ENCODE measurements at regions not wholly inside any gene's neighbourhood (a gene's known extent, or its start where the extent isn't known, plus 50 kb on each side); places are given as distances from the start of the nearest gene placed in this dataset.
A peak's percentile ranks its signal among the peaks of the same experiment; 100 is the strongest.

DNA sequence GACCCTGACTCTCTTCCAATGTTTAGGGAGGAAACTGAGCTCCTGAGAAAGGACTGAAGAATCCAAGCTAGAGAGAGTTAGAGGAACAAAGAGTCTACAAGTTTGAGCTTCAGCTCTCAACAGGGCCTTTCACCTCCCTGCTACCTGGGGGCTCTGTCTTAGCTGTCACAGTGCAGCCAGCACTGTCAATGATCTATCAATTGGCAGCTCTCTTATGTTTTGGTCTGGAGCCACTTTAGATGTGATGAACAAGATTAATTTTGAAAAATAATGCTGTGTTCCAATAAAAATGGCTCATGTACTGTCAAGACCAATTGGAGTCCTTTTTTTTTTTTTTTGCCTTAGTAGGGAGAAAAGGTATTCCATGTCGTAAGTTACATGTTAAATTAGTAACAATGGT is 215.8 kb upstream of the TRIB2 start:
- H3K36me3 Mint-ChIP-seq (ENCODE audit: low read depth) = peaks cover 5% of the 10 kb centered on the region
- no peak for DNase-seq
- no peaks in the 10 kb centered on the region; the same call in none of the 2 replicates for H3K27me3 Mint-ChIP-seq (ENCODE audit: insufficient read depth)

DNA sequence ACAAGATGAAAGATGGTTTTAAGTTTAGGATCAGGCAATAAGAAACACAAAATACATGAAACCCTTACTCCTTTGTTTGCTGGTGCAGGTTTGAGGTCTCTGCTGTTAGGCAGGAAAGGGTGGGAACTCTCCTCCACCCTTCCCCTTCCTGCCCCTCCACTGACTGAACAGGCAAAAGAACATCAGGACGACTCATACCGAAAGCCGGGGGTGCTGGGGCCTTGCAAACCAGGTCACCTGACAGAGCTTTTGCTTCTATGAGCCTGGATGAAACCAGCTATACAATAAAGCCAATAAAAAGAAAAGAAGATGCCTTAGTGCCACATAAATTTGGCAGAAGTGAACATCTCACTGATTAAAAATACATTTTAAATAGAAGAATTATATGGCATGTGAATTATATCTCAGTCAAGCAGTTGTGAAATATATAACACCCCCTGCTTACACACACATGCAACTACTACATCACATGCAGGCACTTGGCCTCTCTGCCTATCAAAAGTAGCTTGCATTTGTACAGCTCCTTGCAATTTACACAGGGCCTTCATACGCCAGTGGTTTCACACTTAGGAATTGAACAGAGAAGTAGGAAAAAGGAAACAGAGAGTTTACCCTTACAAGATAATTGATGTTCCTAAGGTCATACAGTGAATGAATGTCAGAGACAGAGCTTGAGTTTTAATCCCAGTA is 215.1 kb upstream of the TRIB2 start:
- no peak overlapping the region for H3K4me3 Mint-ChIP-seq
- TF ChIP-seq, protein P1, sequence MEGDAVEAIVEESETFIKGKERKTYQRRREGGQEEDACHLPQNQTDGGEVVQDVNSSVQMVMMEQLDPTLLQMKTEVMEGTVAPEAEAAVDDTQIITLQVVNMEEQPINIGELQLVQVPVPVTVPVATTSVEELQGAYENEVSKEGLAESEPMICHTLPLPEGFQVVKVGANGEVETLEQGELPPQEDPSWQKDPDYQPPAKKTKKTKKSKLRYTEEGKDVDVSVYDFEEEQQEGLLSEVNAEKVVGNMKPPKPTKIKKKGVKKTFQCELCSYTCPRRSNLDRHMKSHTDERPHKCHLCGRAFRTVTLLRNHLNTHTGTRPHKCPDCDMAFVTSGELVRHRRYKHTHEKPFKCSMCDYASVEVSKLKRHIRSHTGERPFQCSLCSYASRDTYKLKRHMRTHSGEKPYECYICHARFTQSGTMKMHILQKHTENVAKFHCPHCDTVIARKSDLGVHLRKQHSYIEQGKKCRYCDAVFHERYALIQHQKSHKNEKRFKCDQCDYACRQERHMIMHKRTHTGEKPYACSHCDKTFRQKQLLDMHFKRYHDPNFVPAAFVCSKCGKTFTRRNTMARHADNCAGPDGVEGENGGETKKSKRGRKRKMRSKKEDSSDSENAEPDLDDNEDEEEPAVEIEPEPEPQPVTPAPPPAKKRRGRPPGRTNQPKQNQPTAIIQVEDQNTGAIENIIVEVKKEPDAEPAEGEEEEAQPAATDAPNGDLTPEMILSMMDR (IDR thresholded peaks at IDR 0.05) = no peak
- peaks cover 78% of the 10 kb centered on the region for H3K4me1 Mint-ChIP-seq (ENCODE audit: low read depth)
- no peaks in the 10 kb centered on the region for H3K9me3 Mint-ChIP-seq
- no peak overlapping the region for H3K27ac Mint-ChIP-seq
- peaks cover 5% of the 10 kb centered on the region for H3K36me3 Mint-ChIP-seq (ENCODE audit: low read depth)
- H3K27me3 Mint-ChIP-seq (ENCODE audit: insufficient read depth) = no peaks in the 10 kb centered on the region; the same call in none of the 2 replicates
- DNase-seq = no peak

More for the DNA sequence above, 215.8 kb upstream of the TRIB2 start:
- TF ChIP-seq, protein P1 (IDR thresholded peaks at IDR 0.05) = no peak
- no peaks in the 10 kb centered on the region for H3K9me3 Mint-ChIP-seq
- no peak overlapping the region for H3K4me3 Mint-ChIP-seq
- H3K27ac Mint-ChIP-seq = no peak overlapping the region
- peaks cover 71% of the 10 kb centered on the region for H3K4me1 Mint-ChIP-seq (ENCODE audit: low read depth)

DNA sequence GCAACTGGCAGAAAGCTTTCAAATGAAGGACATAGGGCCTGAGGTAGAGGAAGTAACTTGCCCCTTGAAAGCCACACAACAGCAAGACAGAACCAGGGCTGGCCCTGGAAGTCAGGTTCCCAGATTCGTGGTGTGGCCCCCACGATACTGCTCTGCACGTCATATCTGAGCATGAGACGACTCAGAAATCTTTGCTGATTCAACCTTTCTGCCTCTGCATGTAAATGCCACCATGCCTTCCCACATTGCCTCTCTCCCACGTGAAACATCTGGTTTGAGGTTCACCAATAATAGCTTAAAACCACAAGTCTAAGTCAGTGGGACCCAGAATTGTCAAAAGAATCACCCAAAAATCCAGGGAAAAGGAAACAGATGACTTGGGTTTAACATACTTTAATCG is 214.0 kb upstream of the TRIB2 start:
- H3K4me1 Mint-ChIP-seq (ENCODE audit: low read depth) = peaks cover 89% of the 10 kb centered on the region
- no peak overlapping the region for H3K27ac Mint-ChIP-seq
- DNase-seq = peak; percentile 42
- no peaks in the 10 kb centered on the region; the same call in none of the 2 replicates for H3K27me3 Mint-ChIP-seq (ENCODE audit: insufficient read depth)
- TF ChIP-seq, protein P1 (IDR thresholded peaks at IDR 0.05) = no peak
- H3K36me3 Mint-ChIP-seq (ENCODE audit: low read depth) = peaks cover 5% of the 10 kb centered on the region
- no peak overlapping the region for H3K4me3 Mint-ChIP-seq
- H3K9me3 Mint-ChIP-seq = no peaks in the 10 kb centered on the region

DNA sequence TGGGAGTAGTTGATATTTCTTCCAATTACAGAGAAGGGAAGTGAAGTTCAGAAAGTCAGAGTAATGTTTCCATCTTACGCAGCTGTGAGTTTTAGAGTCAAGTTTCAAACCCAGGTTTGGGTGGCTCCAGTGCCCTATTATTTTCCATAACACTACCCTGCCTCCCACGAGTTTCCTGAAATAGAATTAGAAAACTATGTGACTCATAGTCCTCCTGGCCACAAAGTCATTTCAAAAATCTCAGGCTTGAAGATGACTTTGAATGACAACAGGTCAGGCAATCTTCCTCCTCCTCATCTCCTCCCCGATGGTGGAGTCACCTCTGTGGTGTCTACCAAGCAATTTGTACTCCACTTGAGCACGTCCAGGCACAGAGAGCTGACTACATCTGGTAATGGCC is 212.3 kb upstream of the TRIB2 start:
- Mint-ChIP-seq H3K36me3 (ENCODE audit: low read depth) (peaks cover 7% of the 10 kb centered on the region), H3K27ac (0 out of 2 replicates have a peak overlapping the region, but pooled peaks have one; percentile 11), H3K4me3 (peak overlapping the region; percentile 19), H3K9me3 (0 out of 2 replicates have a peak, but pooled peaks cover under 1% of the 10 kb centered on the region), H3K27me3 (ENCODE audit: insufficient read depth) (no peaks in the 10 kb centered on the region; the same call in 1 of the 2 replicates), H3K4me1 (ENCODE audit: low read depth) (peaks cover 80% of the 10 kb centered on the region)
- DNase-seq = peak; percentile 43
- TF ChIP-seq, protein P1 (IDR thresholded peaks at IDR 0.05) = no peak

- peak overlapping the region; percentile 5; the same call in 1 of the 2 replicates for H3K4me3 Mint-ChIP-seq
- TF ChIP-seq, protein P1 (IDR thresholded peaks at IDR 0.05) = no peak
These were observed 209.9 kb upstream of the TRIB2 start for GRCh38 chr2:12506846-12507245.

More at GRCh38 chr2:12506846-12507245, 209.9 kb upstream of the TRIB2 start:
- no peaks in the 10 kb centered on the region for H3K27me3 Mint-ChIP-seq (ENCODE audit: insufficient read depth)
- H3K27ac Mint-ChIP-seq = peak overlapping the region; percentile 66; the same call in 1 of the 2 replicates
- DNase-seq = no peak
- H3K36me3 Mint-ChIP-seq (ENCODE audit: low read depth) = peaks cover 17% of the 10 kb centered on the region
- H3K4me1 Mint-ChIP-seq (ENCODE audit: low read depth) = peaks cover 68% of the 10 kb centered on the region
- H3K9me3 Mint-ChIP-seq = peaks cover 8% of the 10 kb centered on the region

All from HFFc6 (cell line).